Psoas muscle (tissue), 7 donors: ENCODE measurements at regions not wholly inside any gene's neighbourhood (a gene's known extent, or its start where the extent isn't known, plus 50 kb on each side); places are given as distances from the start of the nearest gene placed in this dataset.

Source experiments
- ATAC-seq, 4 donors: fragments of 200-7000 bp; cut with Tn5 transposase; one replicate each; pipeline ENCODE4 v1.9.1; 2020; ENCODE audit warnings: moderate library complexity in 3 of 4, mild to moderate bottlenecking in 2 of 4
- DNase-seq, 2 donors: peaks; one replicate each; pipeline ENCODE4 v3.0.0-alpha.2; 2020
- H3K27ac ChIP-seq: fragments of 200-600 bp; one replicate; pipeline ENCODE4 v1.8.0; 2022
- H3K27me3 ChIP-seq, 3 donors: fragments of 200-600 bp in 1 of 3; one replicate each; pipeline versions ENCODE4 v1.6.1 to v1.8.0; 2013 to 2022; ENCODE audit warnings: low read length in 2 of 3, mild to moderate bottlenecking in 2 of 3, moderate library complexity in 1 of 3; ENCODE audit not compliant: insufficient read depth in 3 of 3
- H3K36me3 ChIP-seq, 2 donors: fragments of 200-600 bp in 1 of 2; one replicate each; pipeline versions ENCODE4 v1.6.1 to v1.8.0; 2013 to 2022; ENCODE audit warnings: low read depth in 1 of 2, mild to moderate bottlenecking in 1 of 2, moderate library complexity in 1 of 2; ENCODE audit not compliant: insufficient read depth in 1 of 2
- H3K4me1 ChIP-seq: fragments of 200-600 bp; one replicate; pipeline ENCODE4 v1.8.0; 2022
- H3K4me3 ChIP-seq: fragments of 200-600 bp; one replicate; pipeline ENCODE4 v1.8.0; 2022; ENCODE audit warnings: mild to moderate bottlenecking
- H3K9me3 ChIP-seq: fragments of 200-600 bp; one replicate; pipeline ENCODE4 v1.8.0; 2022
- WGBS, 3 donors: extraction: QIAGEN DNeasy Blood & Tissue Kit; methylation state at CpG; one replicate each; pipeline versions ENCODE4 v1.1.6 to v1.1.7; 2013; 5-methylcytosine and 5-hydroxymethylcytosine counted together
- intact Hi-C, 2 donors: fragments of 100-400 bp; cut with DNase I; formaldehyde crosslinking; loops; one replicate each; pipeline versions ENCODE4 v1.11.0 to v1.14.2; 2022
- TF ChIP-seq, protein P1 (sequence below): fragments of 200-600 bp; IDR thresholded peaks from one replicate; pipeline ENCODE4 v1.8.0; 2022; ENCODE audit warnings: antibody characterized with exemption
- donor health status: healthy with polysubstance abuse.
- donor health status: DM: no; HTN: no; CAD: no; lungs with moderate emphysema.
- donor health status: Bipolar disorder and iron deficiency.
- donor health status: healthy.
- donor health status: DM: yes; HTN: yes; CAD: no.
- donor health status: DM: no; HTN: no; CAD: no.
- donor health status: DM: yes; HTN: yes; CAD: no.

DNA sequence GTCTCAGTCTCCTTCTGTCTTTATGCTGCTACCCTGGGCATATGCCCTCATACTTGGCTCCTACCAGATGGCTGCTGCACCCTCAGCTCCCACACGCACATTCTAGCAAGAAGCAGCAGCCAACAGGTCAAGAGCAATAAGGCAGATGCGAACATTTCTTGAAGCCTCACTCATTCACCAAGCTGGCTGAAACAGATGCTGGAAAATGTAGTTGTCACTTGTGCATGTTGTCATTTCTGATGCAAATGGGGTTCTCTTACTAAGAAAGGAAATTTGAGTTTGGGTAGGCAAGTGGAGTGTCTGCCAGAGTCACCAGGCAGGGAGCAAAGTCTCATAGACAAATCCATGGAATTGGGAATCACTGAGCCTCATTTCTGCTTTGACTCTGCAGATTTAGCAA is 57.4 kb upstream of the SORBS2 start:
- 53 to 80% (median 69%) methylated on average over 2 of the region's 2 CpGs for WGBS, 3 donors
- TF ChIP-seq, protein P1, sequence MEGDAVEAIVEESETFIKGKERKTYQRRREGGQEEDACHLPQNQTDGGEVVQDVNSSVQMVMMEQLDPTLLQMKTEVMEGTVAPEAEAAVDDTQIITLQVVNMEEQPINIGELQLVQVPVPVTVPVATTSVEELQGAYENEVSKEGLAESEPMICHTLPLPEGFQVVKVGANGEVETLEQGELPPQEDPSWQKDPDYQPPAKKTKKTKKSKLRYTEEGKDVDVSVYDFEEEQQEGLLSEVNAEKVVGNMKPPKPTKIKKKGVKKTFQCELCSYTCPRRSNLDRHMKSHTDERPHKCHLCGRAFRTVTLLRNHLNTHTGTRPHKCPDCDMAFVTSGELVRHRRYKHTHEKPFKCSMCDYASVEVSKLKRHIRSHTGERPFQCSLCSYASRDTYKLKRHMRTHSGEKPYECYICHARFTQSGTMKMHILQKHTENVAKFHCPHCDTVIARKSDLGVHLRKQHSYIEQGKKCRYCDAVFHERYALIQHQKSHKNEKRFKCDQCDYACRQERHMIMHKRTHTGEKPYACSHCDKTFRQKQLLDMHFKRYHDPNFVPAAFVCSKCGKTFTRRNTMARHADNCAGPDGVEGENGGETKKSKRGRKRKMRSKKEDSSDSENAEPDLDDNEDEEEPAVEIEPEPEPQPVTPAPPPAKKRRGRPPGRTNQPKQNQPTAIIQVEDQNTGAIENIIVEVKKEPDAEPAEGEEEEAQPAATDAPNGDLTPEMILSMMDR, result no peak
- no peak overlapping the region for H3K4me3 ChIP-seq
- no peaks in the 10 kb centered on the region for H3K36me3 ChIP-seq
- DNase-seq, result no peak
- H3K27ac ChIP-seq, result no peak overlapping the region
- H3K27me3 ChIP-seq, result no peaks in the 10 kb centered on the region
- intact Hi-C loops, result no loop called here
- no peaks in the 10 kb centered on the region for H3K9me3 ChIP-seq
- H3K4me1 ChIP-seq, result no peaks in the 10 kb centered on the region
- ATAC-seq, result no peak

DNA sequence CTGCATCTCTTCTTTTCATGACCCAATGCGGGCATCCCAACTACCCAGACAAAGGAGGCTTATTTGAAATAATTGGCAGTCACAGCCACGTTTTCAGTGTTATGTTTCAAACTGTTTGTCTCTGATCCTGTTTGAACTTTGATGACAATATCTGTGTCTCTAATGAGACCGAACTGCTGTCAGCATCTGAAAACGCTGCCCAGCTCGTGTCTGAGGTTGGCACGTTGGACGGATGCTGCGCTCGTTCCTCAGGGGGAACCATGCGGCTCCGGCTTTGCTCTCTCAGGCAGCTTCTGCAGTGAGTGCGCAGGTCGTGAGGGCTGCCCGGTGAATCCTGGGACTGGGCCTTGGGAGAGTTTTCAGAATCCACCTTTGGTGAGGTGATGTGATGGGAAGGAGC is 58.4 kb upstream of the SORBS2 start:
- no peaks in the 10 kb centered on the region for H3K27me3 ChIP-seq
- H3K4me3 ChIP-seq, result no peak overlapping the region
- TF ChIP-seq, protein P1, result no peak
- no peaks in the 10 kb centered on the region for H3K36me3 ChIP-seq
- intact Hi-C loops, result no loop called here
- DNase-seq (no peak), ATAC-seq (no peak)
- 60 to 66% (median 65%) methylated on average over 14 of the region's 14 CpGs for whole genome bisulfite sequencing, 3 donors
- H3K4me1 ChIP-seq, result no peaks in the 10 kb centered on the region
- no peaks in the 10 kb centered on the region for H3K9me3 ChIP-seq
- no peak overlapping the region for H3K27ac ChIP-seq

DNA sequence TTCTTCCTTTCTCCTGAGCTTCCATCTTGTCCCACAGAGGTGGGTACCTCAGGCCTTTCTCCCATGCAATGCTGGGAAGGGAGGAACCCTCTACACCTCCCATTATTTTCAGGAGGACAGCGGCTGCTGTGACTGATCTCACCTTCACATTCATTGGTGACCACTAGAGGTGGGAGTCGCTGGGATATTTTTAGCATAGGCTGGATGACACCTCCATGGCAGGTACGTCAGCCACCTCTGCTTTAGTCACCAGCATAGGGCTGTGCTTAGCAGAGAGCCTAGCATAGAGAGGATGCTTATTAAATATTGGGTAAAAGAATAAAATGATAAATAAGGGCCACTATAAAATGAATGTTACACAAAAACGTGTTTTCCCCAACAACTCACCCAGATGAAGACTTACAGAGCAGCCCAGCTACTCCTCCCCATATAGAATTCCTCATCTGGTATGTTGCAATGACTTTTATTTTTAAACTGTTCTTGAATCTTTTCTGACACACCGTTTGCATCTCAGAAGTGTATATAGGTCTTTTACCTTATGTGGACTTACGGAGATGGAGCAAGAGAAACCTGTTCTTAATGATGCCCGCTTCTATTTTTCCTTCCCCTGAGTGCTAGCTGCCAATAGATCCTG is 60.9 kb upstream of the SORBS2 start:
- intact Hi-C loops, result no loop called here
- 82 to 89% (median 89%) methylated on average over 7 of the region's 7 CpGs for WGBS, 3 donors
- Histone ChIP-seq H3K9me3 (no peaks in the 10 kb centered on the region), H3K27ac (no peak overlapping the region), H3K4me3 (no peak overlapping the region), H3K27me3 (no peaks in the 10 kb centered on the region), H3K36me3 (no peaks in the 10 kb centered on the region), H3K4me1 (no peaks in the 10 kb centered on the region)
- no peak for DNase-seq
- no peak for ATAC-seq
- TF ChIP-seq, protein P1, result no peak

DNA sequence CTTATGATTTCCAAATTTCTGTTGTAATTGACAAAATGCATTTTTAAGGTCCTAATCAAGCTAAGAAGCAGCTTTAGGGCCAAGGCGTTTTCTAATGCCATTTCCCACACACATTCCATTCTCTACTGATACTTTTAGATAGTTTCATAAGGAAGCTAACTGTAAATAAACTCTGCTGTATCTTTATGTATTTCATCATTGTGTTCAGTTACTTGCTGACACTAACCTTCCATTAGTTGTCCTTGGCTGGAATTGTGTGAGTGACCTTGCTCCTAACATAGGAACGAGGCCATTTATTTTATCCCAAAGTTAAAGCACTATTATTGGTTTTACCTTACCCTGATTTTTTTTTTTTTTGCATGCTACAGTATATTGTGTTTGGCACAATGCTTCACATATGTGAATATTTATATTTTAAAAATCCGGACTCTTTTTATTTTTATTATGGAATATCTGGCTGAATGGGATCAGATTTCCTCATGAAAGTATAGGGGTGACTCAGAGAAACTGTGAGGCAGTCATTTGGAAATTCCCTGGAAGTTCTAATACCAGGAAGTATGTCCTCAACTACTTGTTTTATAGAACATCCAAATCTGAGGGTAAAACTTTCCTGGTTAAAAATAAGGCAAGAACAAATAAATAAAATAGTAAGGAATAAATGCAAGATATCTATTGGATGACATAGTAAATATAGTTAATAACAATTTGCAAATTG is 62.7 kb upstream of the SORBS2 start:
- H3K36me3 ChIP-seq, result no peaks in the 10 kb centered on the region
- H3K27ac ChIP-seq, result no peak overlapping the region
- 59 to 63% (median 62%) methylated on average over 3 of the region's 3 CpGs for WGBS, 3 donors
- no peaks in the 10 kb centered on the region for H3K9me3 ChIP-seq
- H3K4me1 ChIP-seq, result no peaks in the 10 kb centered on the region
- DNase-seq (no peak), ATAC-seq (no peak)
- intact Hi-C loops, result no loop called here
- TF ChIP-seq, protein P1, result no peak
- no peaks in the 10 kb centered on the region for H3K27me3 ChIP-seq
- no peak overlapping the region for H3K4me3 ChIP-seq
